Activated CD8-positive, alpha-beta T cell treated with anti-CD3 and anti-CD28 coated beads for 36 hours (primary cell): ENCODE measurements at regions not wholly inside any gene's neighbourhood (a gene's known extent, or its start where the extent isn't known, plus 50 kb on each side); places are given as distances from the start of the nearest gene placed in this dataset.
"Not testable (repeated sequence)": the region's sequence is repeated elsewhere in the genome, so short reads cannot be mapped to it uniquely, and the experiment has no call there.

ENCODE experiments used
- ATAC-seq: fragments of 200-7000 bp; cut with Tn5 transposase; one replicate; pipeline ENCODE4 v1.10.0; 2021; ENCODE audit warnings: mild to moderate bottlenecking, moderate library complexity
- CTCF ChIA-PET: fragments of 350-600 bp; sonication (Branson Sonifier 250); formaldehyde crosslinking; loops from one replicate; lab custom pipeline; 2021; ENCODE audit warnings: antibody characterized with exemption; lab: Charles Lee
- POLR2A ChIA-PET: fragments of 350-600 bp; sonication (Branson Sonifier 250); formaldehyde crosslinking; loops from one replicate; lab custom pipeline; 2021; ENCODE audit warnings: antibody characterized with exemption; lab: Charles Lee
- DNase-seq: peaks from one replicate; pipeline ENCODE4 v3.0.0-alpha.2; 2020
- H3K27ac Mint-ChIP-seq: one replicate; pipeline ENCODE4 v1.8.0; 2021; ENCODE audit warnings: mild to moderate bottlenecking, mixed read lengths
- H3K27me3 Mint-ChIP-seq: one replicate; pipeline ENCODE4 v1.8.0; 2021; ENCODE audit warnings: mixed read lengths
- H3K36me3 Mint-ChIP-seq: one replicate; pipeline ENCODE4 v1.8.0; 2021; ENCODE audit warnings: low read depth, mixed read lengths
- H3K4me1 Mint-ChIP-seq: one replicate; pipeline ENCODE4 v1.8.0; 2021; ENCODE audit warnings: low read depth, mixed read lengths
- H3K4me3 Mint-ChIP-seq: one replicate; pipeline ENCODE4 v1.8.0; 2021; ENCODE audit warnings: mild to moderate bottlenecking, moderate library complexity, mixed read lengths
- H3K9me3 Mint-ChIP-seq: one replicate; pipeline ENCODE4 v1.8.0; 2021; ENCODE audit warnings: mixed read lengths
- CTCF ChIP-seq: fragments of 200-600 bp; IDR thresholded peaks from one replicate; pipeline ENCODE4 v1.8.0; 2022; ENCODE audit warnings: antibody characterized with exemption, mild to moderate bottlenecking
- intact Hi-C: fragments of 100-400 bp; cut with micrococcal nuclease; formaldehyde crosslinking; loops from one replicate; pipeline ENCODE4 v1.10.0; 2022

DNA sequence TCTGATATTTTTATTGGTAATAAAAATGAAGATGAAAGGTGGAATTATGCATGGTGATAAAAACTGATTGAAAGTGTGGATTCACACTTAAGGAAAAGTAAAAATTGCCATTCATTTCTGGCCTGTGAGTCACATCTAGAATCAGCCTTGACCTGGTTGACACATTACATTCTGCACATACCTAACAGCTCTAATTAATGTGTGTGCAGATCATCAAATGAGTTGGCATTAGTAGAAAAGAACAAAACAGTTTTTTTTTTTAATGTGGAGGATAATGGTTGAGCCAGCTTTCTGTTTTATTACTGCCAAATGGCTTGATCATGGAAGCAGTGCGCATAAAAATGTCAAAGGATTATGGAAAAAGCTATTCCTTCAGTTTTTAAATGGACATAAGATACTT lies 142.6 kb upstream of the TMEM196 start:
- H3K36me3 Mint-ChIP-seq: no peaks in the 10 kb centered on the region
- TF ChIP-seq CTCF: no peak
- POLR2A ChIA-PET: no interaction called here

DNA sequence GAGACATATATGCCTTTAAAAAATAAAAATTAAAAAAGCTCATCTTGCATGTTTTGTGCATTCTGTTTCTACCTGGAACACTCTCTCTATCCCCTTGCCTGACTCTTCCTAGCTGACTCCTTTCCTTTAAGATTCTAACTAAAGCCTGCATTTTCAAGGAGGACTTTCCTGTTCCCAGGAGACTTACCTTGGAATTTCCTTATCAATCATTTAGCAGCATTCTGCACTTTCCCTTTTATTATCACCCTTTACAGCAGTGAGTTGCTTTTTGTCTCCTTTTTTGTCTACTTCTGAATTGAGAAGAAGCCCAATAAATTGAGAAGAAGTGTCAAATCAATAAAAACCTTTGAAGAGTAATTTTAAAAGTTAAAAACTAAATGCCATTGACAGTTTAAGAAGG lies 142.2 kb upstream of the TMEM196 start:
- Mint-ChIP-seq H3K4me1 (no peaks in the 10 kb centered on the region), H3K9me3 (no peaks in the 10 kb centered on the region), H3K4me3 (no peak overlapping the region), H3K27me3 (no peaks in the 10 kb centered on the region), H3K27ac (no peak overlapping the region), H3K36me3 (no peaks in the 10 kb centered on the region)
- TF ChIP-seq CTCF: no peak
- DNase-seq: no peak
- intact Hi-C loops: loop anchor here (10.0 kb wide), 1 partner anchor 1139 kb away; no protein-coding TSS in a partner anchor
- CTCF ChIA-PET: no interaction called here
- ATAC-seq: no peak
- POLR2A ChIA-PET: no interaction called here

More for the DNA sequence above, 142.6 kb upstream of the TMEM196 start:
- no peak for ATAC-seq
- Mint-ChIP-seq H3K4me3 (no peak overlapping the region), H3K27ac (no peak overlapping the region), H3K4me1 (no peaks in the 10 kb centered on the region), H3K9me3 (no peaks in the 10 kb centered on the region), H3K27me3 (no peaks in the 10 kb centered on the region)
- CTCF ChIA-PET: no interaction called here
- DNase-seq: no peak
- intact Hi-C loops: loop anchor here (10.0 kb wide), 1 partner anchor 1139 kb away; no protein-coding TSS in a partner anchor

GRCh38 chr7:19914866-19915265 lies 141.4 kb upstream of the TMEM196 start:
- ATAC-seq (no peak), DNase-seq (no peak)
- no peak overlapping the region for H3K27ac Mint-ChIP-seq
- H3K4me1 Mint-ChIP-seq: no peaks in the 10 kb centered on the region
- ChIA-PET CTCF (no interaction called here), POLR2A (no interaction called here)
- intact Hi-C loops: loop anchor here (10.0 kb wide), 1 partner anchor 1140 kb away; no protein-coding TSS in a partner anchor
- no peak for TF ChIP-seq CTCF
- no peaks in the 10 kb centered on the region for H3K27me3 Mint-ChIP-seq
- no peaks in the 10 kb centered on the region for H3K36me3 Mint-ChIP-seq
- no peaks in the 10 kb centered on the region for H3K9me3 Mint-ChIP-seq
- no peak overlapping the region for H3K4me3 Mint-ChIP-seq

DNA sequence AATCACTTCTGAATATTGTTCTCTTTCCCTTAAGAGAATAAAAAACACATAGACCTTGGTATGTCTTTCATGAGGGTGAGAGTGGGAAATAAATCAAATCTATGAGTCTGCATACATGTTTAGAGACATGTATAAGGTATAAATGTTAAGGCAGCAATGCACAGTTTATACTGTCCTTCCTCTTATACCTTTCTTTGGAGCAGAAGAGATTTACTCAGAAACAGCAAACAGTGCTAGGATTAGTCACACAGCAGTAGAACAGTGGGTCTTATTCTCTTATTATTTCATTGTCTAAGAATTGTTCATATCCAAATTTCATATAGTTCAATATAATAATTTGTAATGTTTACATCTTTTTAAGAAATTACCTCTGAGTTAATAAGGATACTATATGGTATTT lies 126.7 kb upstream of the TMEM196 start:
- H3K36me3 Mint-ChIP-seq: no peaks in the 10 kb centered on the region
- H3K9me3 Mint-ChIP-seq: peaks cover 6% of the 10 kb centered on the region
- H3K4me3 Mint-ChIP-seq: no peak overlapping the region
- intact Hi-C loops: no loop called here
- POLR2A ChIA-PET: no interaction called here
- H3K27ac Mint-ChIP-seq: no peak overlapping the region
- ATAC-seq: no peak
- DNase-seq: no peak
- H3K4me1 Mint-ChIP-seq: no peaks in the 10 kb centered on the region
- H3K27me3 Mint-ChIP-seq: no peaks in the 10 kb centered on the region
- no peak for TF ChIP-seq CTCF
- CTCF ChIA-PET: no interaction called here

GRCh38 chr7:19899529-19899928 lies 126.1 kb upstream of the TMEM196 start:
- H3K27me3 Mint-ChIP-seq: no peaks in the 10 kb centered on the region
- no peaks in the 10 kb centered on the region for H3K4me1 Mint-ChIP-seq
- H3K9me3 Mint-ChIP-seq: peaks cover 6% of the 10 kb centered on the region
- no peak overlapping the region for H3K4me3 Mint-ChIP-seq
- POLR2A ChIA-PET: no interaction called here
- no peak for TF ChIP-seq CTCF
- H3K36me3 Mint-ChIP-seq: no peaks in the 10 kb centered on the region
- DNase-seq (no peak), ATAC-seq (no peak)
- intact Hi-C loops: no loop called here
- no peak overlapping the region for H3K27ac Mint-ChIP-seq
- CTCF ChIA-PET: no interaction called here

DNA sequence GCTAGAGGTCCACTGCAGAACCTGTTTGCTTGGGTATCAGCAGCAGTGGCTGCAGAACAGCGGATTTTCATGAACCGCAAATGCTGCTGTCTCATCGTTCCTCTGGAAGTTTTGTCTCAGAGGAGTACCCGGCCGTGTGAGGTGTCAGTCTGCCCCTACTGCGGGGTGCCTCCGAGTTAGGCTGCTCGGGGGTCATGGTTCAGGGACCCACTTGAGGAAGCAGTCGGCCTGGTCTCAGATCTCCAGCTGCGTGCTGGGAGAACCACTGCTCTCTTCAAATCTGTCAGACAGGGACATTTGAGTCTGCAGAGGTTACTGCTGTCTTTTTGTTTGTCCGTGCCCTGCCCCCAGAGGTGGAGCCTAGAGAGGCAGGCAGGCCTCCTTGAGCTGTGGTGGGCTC lies 109.5 kb upstream of the TMEM196 start:
- peaks cover 15% of the 10 kb centered on the region for H3K9me3 Mint-ChIP-seq
- ATAC-seq, DNase-seq, POLR2A ChIA-PET, H3K27ac Mint-ChIP-seq, H3K27me3 Mint-ChIP-seq, H3K4me1 Mint-ChIP-seq, H3K36me3 Mint-ChIP-seq, CTCF ChIA-PET, H3K4me3 Mint-ChIP-seq, intact Hi-C loops: not testable (repeated sequence)
